ENCODE measurements at regions not wholly inside any gene's neighbourhood (a gene's known extent, or its start where the extent isn't known, plus 50 kb on each side); places are given as distances from the start of the nearest gene placed in this dataset.

GRCh38 chr2:145100301-145100700 is 580.4 kb upstream of the ZEB2 start:
- Histone ChIP-seq H3K27ac (ENCODE audit: low read length in 2 of 2) (no peak overlapping the region), H3K27me3 (replicated peaks in 1 of 4; ENCODE audit: control extremely low read depth in 1 of 4, control insufficient read depth in 3 of 4, insufficient read depth in 4 of 4, low read length in 3 of 4) (no peaks in the 10 kb centered on the region), H4K20me1 (ENCODE audit: control insufficient read depth, insufficient read depth, low read length, poor library complexity, severe bottlenecking) (no peaks in the 10 kb centered on the region), H3K4me1 (ENCODE audit: control insufficient read depth in 2 of 2, insufficient read depth in 2 of 2, low read length in 2 of 2) (no peaks in the 10 kb centered on the region), H3K79me2 (ENCODE audit: control insufficient read depth, insufficient read depth, low read length) (no peaks in the 10 kb centered on the region), H3K4me2 (replicated peaks; ENCODE audit: low read depth, low read length, poor library complexity, severe bottlenecking) (no peak overlapping the region), H3K9me3 (ENCODE audit: control extremely low read depth in 1 of 3, control insufficient read depth in 2 of 3, insufficient read depth in 1 of 3, low read length in 2 of 3) (no peaks in the 10 kb centered on the region), H3K4me3 (ENCODE audit: control extremely low read depth in 1 of 5, extremely low read depth in 1 of 5, insufficient read depth in 1 of 5, low read depth in 2 of 5, low read length in 4 of 5) (no peak overlapping the region), H2AFZ (ENCODE audit: insufficient read depth, low read depth, low read length, poor library complexity, severe bottlenecking) (no peak overlapping the region), H3K9ac (ENCODE audit: low read length) (no peak overlapping the region), H3K36me3 (replicated peaks in 1 of 2; ENCODE audit: control extremely low read depth in 1 of 2, control insufficient read depth in 1 of 2, extremely low read depth in 1 of 2, insufficient read depth in 2 of 2, low read length in 1 of 2) (no peaks in the 10 kb centered on the region)
- DNase-seq (no peak), ATAC-seq (ENCODE audit: low read depth) (no peak)
- Mint-ChIP-seq H3K4me3 (no peak overlapping the region), H3K4me1 (peaks cover 7% of the 10 kb centered on the region), H3K9me3 (ENCODE audit: insufficient read depth) (no peaks in the 10 kb centered on the region), H3K27me3 (no peaks in the 10 kb centered on the region), H3K27ac (no peak overlapping the region)
- WGBS (ENCODE audit: insufficient coverage) = no CpG with 5 or more reads among the region's 1 CpG
- no peak for TF ChIP-seq CTCF (IDR thresholded peaks at IDR 0.05)
- TF ChIP-seq EZH2 (IDR thresholded peaks at IDR 0.05; ENCODE audit: borderline replicate concordance, insufficient read depth, low read depth, low read length, poor library complexity, severe bottlenecking) = no peak
- ChIA-PET CTCF (no interaction called here), POLR2A (no interaction called here)
- intact Hi-C loops (cut with micrococcal nuclease) = no loop called here

- H3K4me3 Mint-ChIP-seq = no peak overlapping the region
- Histone ChIP-seq H3K9ac (ENCODE audit: low read length) (no peak overlapping the region), H3K4me1 (ENCODE audit: control insufficient read depth in 2 of 2, insufficient read depth in 2 of 2, low read length in 2 of 2) (no peaks in the 10 kb centered on the region), H3K79me2 (ENCODE audit: control insufficient read depth, insufficient read depth, low read length) (no peaks in the 10 kb centered on the region), H3K4me2 (replicated peaks; ENCODE audit: low read depth, low read length, poor library complexity, severe bottlenecking) (no peak overlapping the region), H3K4me3 (ENCODE audit: control extremely low read depth in 1 of 5, extremely low read depth in 1 of 5, insufficient read depth in 1 of 5, low read depth in 2 of 5, low read length in 4 of 5) (no peak overlapping the region), H4K20me1 (ENCODE audit: control insufficient read depth, insufficient read depth, low read length, poor library complexity, severe bottlenecking) (no peaks in the 10 kb centered on the region), H2AFZ (ENCODE audit: insufficient read depth, low read depth, low read length, poor library complexity, severe bottlenecking) (no peak overlapping the region), H3K27me3 (replicated peaks in 1 of 4; ENCODE audit: control extremely low read depth in 1 of 4, control insufficient read depth in 3 of 4, insufficient read depth in 4 of 4, low read length in 3 of 4) (no peaks in the 10 kb centered on the region), H3K27ac (ENCODE audit: low read length in 2 of 2) (no peak overlapping the region), H3K36me3 (replicated peaks in 1 of 2; ENCODE audit: control extremely low read depth in 1 of 2, control insufficient read depth in 1 of 2, extremely low read depth in 1 of 2, insufficient read depth in 2 of 2, low read length in 1 of 2) (no peaks in the 10 kb centered on the region), H3K9me3 (ENCODE audit: control extremely low read depth in 1 of 3, control insufficient read depth in 2 of 3, insufficient read depth in 1 of 3, low read length in 2 of 3) (no peaks in the 10 kb centered on the region)
- DNase-seq (no peak), ATAC-seq (ENCODE audit: low read depth) (no peak)
- no peak overlapping the region for H3K27ac Mint-ChIP-seq
- ChIA-PET CTCF (no interaction called here), POLR2A (no interaction called here)
- no peaks in the 10 kb centered on the region for H3K27me3 Mint-ChIP-seq
- peaks cover 7% of the 10 kb centered on the region for H3K4me1 Mint-ChIP-seq
- intact Hi-C loops (cut with micrococcal nuclease) = no loop called here
- peaks cover 2% of the 10 kb centered on the region for H3K9me3 Mint-ChIP-seq (ENCODE audit: insufficient read depth)
- TF ChIP-seq EZH2 (IDR thresholded peaks at IDR 0.05; ENCODE audit: borderline replicate concordance, insufficient read depth, low read depth, low read length, poor library complexity, severe bottlenecking) = no peak
- no peak for TF ChIP-seq CTCF (IDR thresholded peaks at IDR 0.05)
Observed at GRCh38 chr2:145096582-145096981, 576.7 kb upstream of the ZEB2 start.
